ENCODE measurements at regions not wholly inside any gene's neighbourhood (a gene's known extent, or its start where the extent isn't known, plus 50 kb on each side); places are given as distances from the start of the nearest gene placed in this dataset.

- no peak for DNase-seq (ENCODE audit: low spot score)
Measured at GRCh38 chr11:41851743-41852142, 392.3 kb upstream of the LRRC4C start.

GRCh38 chr11:41861838-41862237, 402.4 kb upstream of the LRRC4C start:
- no peak for DNase-seq (ENCODE audit: low spot score)

- DNase-seq (ENCODE audit: low spot score): no peak
Measured at GRCh38 chr11:41866525-41866924, 407.1 kb upstream of the LRRC4C start.

- no peak for DNase-seq (ENCODE audit: low spot score)
Measured at GRCh38 chr11:41868606-41869005, 409.2 kb upstream of the LRRC4C start.

- no peak for DNase-seq (ENCODE audit: low spot score)
Measured at GRCh38 chr11:41872426-41872825, 413.0 kb upstream of the LRRC4C start.

GRCh38 chr11:41872870-41873269, 413.4 kb upstream of the LRRC4C start:
- DNase-seq (ENCODE audit: low spot score): no peak

- DNase-seq (ENCODE audit: low spot score): no peak
Measured at GRCh38 chr11:41878095-41878494, 418.6 kb upstream of the LRRC4C start.

GRCh38 chr11:41879214-41879613, 419.8 kb upstream of the LRRC4C start:
- DNase-seq (ENCODE audit: low spot score): no peak

GRCh38 chr11:41895081-41895480, 435.6 kb upstream of the LRRC4C start:
- DNase-seq (ENCODE audit: low spot score): no peak

GRCh38 chr11:41897991-41898390, 438.5 kb upstream of the LRRC4C start:
- DNase-seq (ENCODE audit: low spot score): no peak

GRCh38 chr11:41917900-41918299, 458.4 kb upstream of the LRRC4C start:
- DNase-seq (ENCODE audit: low spot score): no peak

GRCh38 chr11:41920374-41920773, 460.9 kb upstream of the LRRC4C start:
- DNase-seq (ENCODE audit: low spot score): no peak

GRCh38 chr11:41921746-41922390, 462.4 kb upstream of the LRRC4C start:
- DNase-seq (ENCODE audit: low spot score): no peak

GRCh38 chr11:41926339-41926738, 466.9 kb upstream of the LRRC4C start:
- DNase-seq (ENCODE audit: low spot score): no peak

GRCh38 chr11:41935241-41935640, 475.8 kb upstream of the LRRC4C start:
- DNase-seq (ENCODE audit: low spot score): no peak

- no peak for DNase-seq (ENCODE audit: low spot score)
Measured at GRCh38 chr11:41935795-41936194, 476.3 kb upstream of the LRRC4C start.

GRCh38 chr11:41943656-41944055, 484.2 kb upstream of the LRRC4C start:
- DNase-seq (ENCODE audit: low spot score): no peak

- no peak for DNase-seq (ENCODE audit: low spot score)
Measured at GRCh38 chr11:41947392-41947791, 487.9 kb upstream of the LRRC4C start.

- no peak for DNase-seq (ENCODE audit: low spot score)
Measured at GRCh38 chr11:41950470-41951143, 491.2 kb upstream of the LRRC4C start.

GRCh38 chr11:41954034-41954433, 494.6 kb upstream of the LRRC4C start:
- DNase-seq (ENCODE audit: low spot score): peak; percentile 8

- no peak for DNase-seq (ENCODE audit: low spot score)
Measured at GRCh38 chr11:41955066-41955465, 495.6 kb upstream of the LRRC4C start.

- no peak for DNase-seq (ENCODE audit: low spot score)
Measured at GRCh38 chr11:41955635-41956400, 496.4 kb upstream of the LRRC4C start.

- DNase-seq (ENCODE audit: low spot score): no peak
Measured at GRCh38 chr11:41963406-41963805, 504.0 kb upstream of the LRRC4C start.

Measured in umbilical cord (tissue), 1 donor.